GM19043 (cell line): ENCODE measurements at regions not wholly inside any gene's neighbourhood (a gene's known extent, or its start where the extent isn't known, plus 50 kb on each side); places are given as distances from the start of the nearest gene placed in this dataset.

Source experiments
- ATAC-seq: cut with Tn5 transposase; IDR thresholded peaks from one replicate; pipeline ENCODE4 v1.9.1; 2021; ENCODE audit warnings: low read depth; ENCODE audit not compliant: unreplicated experiment

GRCh38 chr11:27968461-27968860, 139.5 kb downstream of the KIF18A start:
- ATAC-seq = no peak

- ATAC-seq = no peak
Observed at GRCh38 chr11:27965559-27965958, 142.4 kb downstream of the KIF18A start.

GRCh38 chr11:27963370-27963769, 144.6 kb downstream of the KIF18A start:
- no peak for ATAC-seq

- no peak for ATAC-seq
Observed at GRCh38 chr11:27949951-27950738, 157.8 kb downstream of the KIF18A start.

GRCh38 chr11:27945348-27945747, 162.6 kb downstream of the KIF18A start:
- no peak for ATAC-seq

- no peak for ATAC-seq
Observed at GRCh38 chr11:27938011-27938410, 169.9 kb downstream of the KIF18A start.

- ATAC-seq = no peak
Observed at GRCh38 chr11:27934830-27935145, 173.2 kb downstream of the KIF18A start.

- no peak for ATAC-seq
Observed at GRCh38 chr11:27933992-27934829, 173.7 kb downstream of the KIF18A start.

GRCh38 chr11:27931770-27932169, 176.2 kb downstream of the KIF18A start:
- no peak for ATAC-seq

GRCh38 chr11:27930946-27931345, 177.0 kb downstream of the KIF18A start:
- ATAC-seq = no peak

GRCh38 chr11:27928809-27929208, 179.1 kb downstream of the KIF18A start:
- no peak for ATAC-seq

- ATAC-seq = no peak
Observed at GRCh38 chr11:27926981-27927481, 180.9 kb downstream of the KIF18A start.

- no peak for ATAC-seq
Observed at GRCh38 chr11:27926486-27926885, 181.5 kb downstream of the KIF18A start.

- no peak for ATAC-seq
Observed at GRCh38 chr11:27921472-27921871, 186.5 kb downstream of the KIF18A start.

- ATAC-seq = peak; percentile 91
Observed at GRCh38 chr11:27916541-27917100, 191.3 kb downstream of the KIF18A start.

GRCh38 chr11:27914080-27914479, 193.9 kb downstream of the KIF18A start:
- no peak for ATAC-seq

- no peak for ATAC-seq
Observed at GRCh38 chr11:27913650-27914049, 194.3 kb downstream of the KIF18A start.

- no peak for ATAC-seq
Observed at GRCh38 chr11:27912916-27913315, 195.0 kb downstream of the KIF18A start.

GRCh38 chr11:27910186-27910931, 197.6 kb downstream of the KIF18A start:
- no peak for ATAC-seq

- ATAC-seq = no peak
Observed at GRCh38 chr11:27909386-27909785, 198.6 kb downstream of the KIF18A start.

GRCh38 chr11:27908621-27909020, 199.3 kb downstream of the KIF18A start:
- no peak for ATAC-seq
